NCI-H345 (cell line): ENCODE measurements at regions not wholly inside any gene's neighbourhood (a gene's known extent, or its start where the extent isn't known, plus 50 kb on each side); places are given as distances from the start of the nearest gene placed in this dataset.
"Not testable (repeated sequence)": the region's sequence is repeated elsewhere in the genome, so short reads cannot be mapped to it uniquely, and the experiment has no call there.

Source experiments
- DNase-seq: peaks from one replicate; lab custom pipeline; 2025; lab: John Stamatoyannopoulos, UW

- no peak for DNase-seq
Observed at GRCh38 chr9:30140407-30140806, 2244.0 kb upstream of the ACO1 start.

GRCh38 chr9:30160570-30160969 lies 2223.9 kb upstream of the ACO1 start:
- DNase-seq, result no peak

GRCh38 chr9:30172206-30172605 lies 2212.2 kb upstream of the ACO1 start:
- no peak for DNase-seq

- DNase-seq, result no peak
Observed at GRCh38 chr9:30178610-30179009, 2205.8 kb upstream of the ACO1 start.

- no peak for DNase-seq
Observed at GRCh38 chr9:30193421-30193820, 2191.0 kb upstream of the ACO1 start.

- no peak for DNase-seq
Observed at GRCh38 chr9:30196941-30197340, 2187.5 kb upstream of the ACO1 start.

GRCh38 chr9:30197453-30197852 lies 2187.0 kb upstream of the ACO1 start:
- no peak for DNase-seq

- DNase-seq, result peak; percentile 34
Observed at GRCh38 chr9:30197954-30198353, 2186.5 kb upstream of the ACO1 start.

- DNase-seq, result no peak
Observed at GRCh38 chr9:30198463-30199309, 2185.8 kb upstream of the ACO1 start.

- DNase-seq, result no peak
Observed at GRCh38 chr9:30201024-30201423, 2183.4 kb upstream of the ACO1 start.

GRCh38 chr9:30235068-30235467 lies 2149.4 kb upstream of the ACO1 start:
- no peak for DNase-seq

GRCh38 chr9:30235564-30235963 lies 2148.9 kb upstream of the ACO1 start:
- DNase-seq, result no peak

GRCh38 chr9:30239878-30240277 lies 2144.6 kb upstream of the ACO1 start:
- no peak for DNase-seq

GRCh38 chr9:30243467-30243866 lies 2141.0 kb upstream of the ACO1 start:
- DNase-seq, result no peak

GRCh38 chr9:30244877-30245276 lies 2139.6 kb upstream of the ACO1 start:
- DNase-seq, result no peak

- no peak for DNase-seq
Observed at GRCh38 chr9:30250872-30251271, 2133.6 kb upstream of the ACO1 start.

GRCh38 chr9:30258094-30258493 lies 2126.3 kb upstream of the ACO1 start:
- no peak for DNase-seq

GRCh38 chr9:30280229-30280900 lies 2104.1 kb upstream of the ACO1 start:
- no peak for DNase-seq

- DNase-seq, result no peak
Observed at GRCh38 chr9:30289435-30289834, 2095.0 kb upstream of the ACO1 start.

- DNase-seq, result not testable (repeated sequence)
Observed at GRCh38 chr9:30292026-30292425, 2092.4 kb upstream of the ACO1 start.

- no peak for DNase-seq
Observed at GRCh38 chr9:30293231-30293630, 2091.2 kb upstream of the ACO1 start.

GRCh38 chr9:30299126-30299780 lies 2085.2 kb upstream of the ACO1 start:
- no peak for DNase-seq
